Prostate gland (tissue), 2 donors: ENCODE measurements at regions not wholly inside any gene's neighbourhood (a gene's known extent, or its start where the extent isn't known, plus 50 kb on each side); places are given as distances from the start of the nearest gene placed in this dataset.

Experiments
- DNase-seq: peaks from one replicate; pipeline ENCODE4 v3.0.0-alpha.2; 2019; ENCODE audit warnings: low spot score
- H3K27ac ChIP-seq, 2 donors: fragments of 200-600 bp; sonication (generic); 2 replicates each; pipeline ENCODE4 v1.5.1; 2017 to 2019
- H3K27me3 ChIP-seq: fragments of 200-600 bp; sonication (generic); replicated peaks from 2 replicates; pipeline ENCODE4 v1.5.1; 2019; ENCODE audit not compliant: insufficient read depth
- H3K36me3 ChIP-seq, 2 donors: fragments of 200-600 bp; sonication (generic); 1 replicate in 1 of 2; 2 replicates in 1 of 2; pipeline versions ENCODE4 v1.5.1 to v1.8.1; 2017 to 2019
- H3K4me1 ChIP-seq: fragments of 200-600 bp; sonication (generic); replicated peaks from 2 replicates; pipeline ENCODE4 v1.5.1; 2019
- H3K4me3 ChIP-seq, 2 donors: fragments of 200-600 bp; sonication (generic); 2 replicates each; pipeline ENCODE4 v1.5.1; 2017 to 2019
- H3K9me3 ChIP-seq: fragments of 200-600 bp; sonication (generic); 2 replicates; pipeline ENCODE4 v1.5.1; 2017
- CTCF ChIP-seq, 4 experiments: fragments of 200-600 bp in 2 of 4; fragments of 450-650 bp in 2 of 4; sonication (generic) in 2 of 4; IDR thresholded peaks; 1 replicate in 3 of 4; 2 replicates in 1 of 4; pipeline ENCODE4 v1.5.1; 2016 to 2019; ENCODE audit warnings: antibody characterized with exemption in 4 of 4, mild to moderate bottlenecking in 2 of 4, moderate library complexity in 2 of 4
- POLR2A ChIP-seq: fragments of 450-650 bp; IDR thresholded peaks from one replicate; pipeline ENCODE4 v1.6.1; 2016; ENCODE audit warnings: antibody characterized with exemption, mild to moderate bottlenecking
- POLR2AphosphoS5 ChIP-seq: sonication (generic); formaldehyde crosslinking; IDR thresholded peaks from one replicate; pipeline ENCODE4 v1.6.1; 2017; ENCODE audit warnings: antibody characterized with exemption
- WGBS: methylation state at CpG from one replicate; pipeline ENCODE4 v1.1.5; 2018; 5-methylcytosine and 5-hydroxymethylcytosine counted together
- intact Hi-C: fragments of 100-400 bp; cut with DNase I; formaldehyde crosslinking; loops from one replicate; pipeline ENCODE4 v1.14.2; 2022

GRCh38 chr2:45156605-45157004 is 147.4 kb upstream of the SIX2 start:
- TF ChIP-seq POLR2A (no peak), POLR2AphosphoS5 (no peak), CTCF (IDR thresholded peaks at IDR 0.05) (no peak)
- H3K9me3 ChIP-seq = no peaks in the 10 kb centered on the region
- 71% methylated on average over 4 of the region's 4 CpGs for WGBS
- DNase-seq = no peak
- intact Hi-C loops = no loop called here
- no peaks in the 10 kb centered on the region for H3K36me3 ChIP-seq
- H3K4me3 ChIP-seq = no peak overlapping the region
- H3K27me3 ChIP-seq = no peaks in the 10 kb centered on the region
- no peaks in the 10 kb centered on the region for H3K4me1 ChIP-seq
- H3K27ac ChIP-seq = no peak overlapping the region

- 85% methylated on average over 4 of the region's 4 CpGs for WGBS
- Histone ChIP-seq H3K36me3 (no peaks in the 10 kb centered on the region), H3K27ac (no peak overlapping the region), H3K4me1 (no peaks in the 10 kb centered on the region), H3K27me3 (no peaks in the 10 kb centered on the region), H3K4me3 (no peak overlapping the region), H3K9me3 (no peaks in the 10 kb centered on the region)
- intact Hi-C loops = no loop called here
- TF ChIP-seq POLR2A (no peak), CTCF (IDR thresholded peaks at IDR 0.05) (no peak), POLR2AphosphoS5 (no peak)
- DNase-seq = no peak
These were observed 145.4 kb upstream of the SIX2 start for GRCh38 chr2:45154606-45155155.

GRCh38 chr2:45154144-45154543 is 144.9 kb upstream of the SIX2 start:
- no peak overlapping the region for H3K4me3 ChIP-seq
- no peaks in the 10 kb centered on the region for H3K4me1 ChIP-seq
- H3K9me3 ChIP-seq = no peaks in the 10 kb centered on the region
- H3K36me3 ChIP-seq = no peaks in the 10 kb centered on the region
- DNase-seq = no peak
- TF ChIP-seq CTCF (IDR thresholded peaks at IDR 0.05) = no peak
- no peak for TF ChIP-seq POLR2AphosphoS5
- no peak for TF ChIP-seq POLR2A
- 53% methylated on average over 1 of the region's 1 CpG for WGBS
- H3K27ac ChIP-seq = no peak overlapping the region
- no peaks in the 10 kb centered on the region for H3K27me3 ChIP-seq
- intact Hi-C loops = no loop called here

GRCh38 chr2:45153121-45153520 is 143.9 kb upstream of the SIX2 start:
- H3K36me3 ChIP-seq = no peaks in the 10 kb centered on the region
- no peaks in the 10 kb centered on the region for H3K4me1 ChIP-seq
- H3K9me3 ChIP-seq = no peaks in the 10 kb centered on the region
- H3K27ac ChIP-seq = no peak overlapping the region
- DNase-seq = no peak
- TF ChIP-seq POLR2A = no peak
- TF ChIP-seq POLR2AphosphoS5 = no peak
- no peak for TF ChIP-seq CTCF (IDR thresholded peaks at IDR 0.05)
- 92% methylated on average over 10 of the region's 10 CpGs for WGBS
- intact Hi-C loops = no loop called here
- H3K27me3 ChIP-seq = no peaks in the 10 kb centered on the region
- H3K4me3 ChIP-seq = no peak overlapping the region

- TF ChIP-seq POLR2A = no peak
- no peak for TF ChIP-seq CTCF (IDR thresholded peaks at IDR 0.05)
- TF ChIP-seq POLR2AphosphoS5 = no peak
- Histone ChIP-seq H3K27me3 (no peaks in the 10 kb centered on the region), H3K4me1 (no peaks in the 10 kb centered on the region), H3K9me3 (no peaks in the 10 kb centered on the region), H3K4me3 (no peak overlapping the region), H3K27ac (no peak overlapping the region), H3K36me3 (no peaks in the 10 kb centered on the region)
- no peak for DNase-seq
- 82% methylated on average over 9 of the region's 9 CpGs for WGBS
- intact Hi-C loops = no loop called here
These were observed 143.4 kb upstream of the SIX2 start for GRCh38 chr2:45152691-45153090.
